ENCODE measurements at regions not wholly inside any gene's neighbourhood (a gene's known extent, or its start where the extent isn't known, plus 50 kb on each side); places are given as distances from the start of the nearest gene placed in this dataset.

- no peak for DNase-seq (ENCODE audit: low spot score)
- in situ Hi-C loops (cut with MboI; ENCODE audit: low pct_unique_long_range_greater_than_20kb, low sequenced_read_pairs, unreplicated experiment), result no loop called here
- TF ChIP-seq, protein P1, sequence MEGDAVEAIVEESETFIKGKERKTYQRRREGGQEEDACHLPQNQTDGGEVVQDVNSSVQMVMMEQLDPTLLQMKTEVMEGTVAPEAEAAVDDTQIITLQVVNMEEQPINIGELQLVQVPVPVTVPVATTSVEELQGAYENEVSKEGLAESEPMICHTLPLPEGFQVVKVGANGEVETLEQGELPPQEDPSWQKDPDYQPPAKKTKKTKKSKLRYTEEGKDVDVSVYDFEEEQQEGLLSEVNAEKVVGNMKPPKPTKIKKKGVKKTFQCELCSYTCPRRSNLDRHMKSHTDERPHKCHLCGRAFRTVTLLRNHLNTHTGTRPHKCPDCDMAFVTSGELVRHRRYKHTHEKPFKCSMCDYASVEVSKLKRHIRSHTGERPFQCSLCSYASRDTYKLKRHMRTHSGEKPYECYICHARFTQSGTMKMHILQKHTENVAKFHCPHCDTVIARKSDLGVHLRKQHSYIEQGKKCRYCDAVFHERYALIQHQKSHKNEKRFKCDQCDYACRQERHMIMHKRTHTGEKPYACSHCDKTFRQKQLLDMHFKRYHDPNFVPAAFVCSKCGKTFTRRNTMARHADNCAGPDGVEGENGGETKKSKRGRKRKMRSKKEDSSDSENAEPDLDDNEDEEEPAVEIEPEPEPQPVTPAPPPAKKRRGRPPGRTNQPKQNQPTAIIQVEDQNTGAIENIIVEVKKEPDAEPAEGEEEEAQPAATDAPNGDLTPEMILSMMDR (IDR thresholded peaks at IDR 0.05; ENCODE audit: extremely low read depth, insufficient read depth, missing control alignments), result no peak
Measured at GRCh38 chr14:84707830-84708229, 822.1 kb upstream of the FLRT2 start.

- DNase-seq (ENCODE audit: low spot score), result no peak
- in situ Hi-C loops (cut with MboI; ENCODE audit: low pct_unique_long_range_greater_than_20kb, low sequenced_read_pairs, unreplicated experiment), result no loop called here
- TF ChIP-seq, protein P1 (IDR thresholded peaks at IDR 0.05; ENCODE audit: extremely low read depth, insufficient read depth, missing control alignments), result no peak
Measured at GRCh38 chr14:84708865-84709264, 821.1 kb upstream of the FLRT2 start.

DNA sequence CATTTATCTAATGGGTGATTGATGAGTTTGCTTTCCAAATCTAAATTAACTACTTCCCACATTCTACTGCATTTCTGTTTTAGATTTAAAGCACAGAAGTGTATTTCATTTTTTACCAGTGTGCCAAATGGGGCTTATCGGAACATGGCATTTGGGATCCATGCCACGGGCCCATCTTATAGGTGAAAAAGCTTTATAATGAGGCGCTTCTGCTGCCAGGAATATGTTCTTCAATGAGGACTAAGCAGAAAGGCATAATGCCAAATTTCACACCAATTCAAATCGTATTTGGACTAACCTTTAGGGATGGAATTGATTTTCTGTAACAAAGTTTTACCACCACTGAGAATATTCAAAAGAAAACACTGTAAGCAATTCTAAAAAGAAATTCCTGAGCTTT is 803.5 kb upstream of the FLRT2 start:
- in situ Hi-C loops (cut with MboI; ENCODE audit: low pct_unique_long_range_greater_than_20kb, low sequenced_read_pairs, unreplicated experiment), result no loop called here
- DNase-seq (ENCODE audit: low spot score), result no peak
- TF ChIP-seq, protein P1 (IDR thresholded peaks at IDR 0.05; ENCODE audit: extremely low read depth, insufficient read depth, missing control alignments), result no peak

- DNase-seq (ENCODE audit: low spot score), result no peak
- TF ChIP-seq, protein P1 (IDR thresholded peaks at IDR 0.05; ENCODE audit: extremely low read depth, insufficient read depth, missing control alignments), result no peak
- in situ Hi-C loops (cut with MboI; ENCODE audit: low pct_unique_long_range_greater_than_20kb, low sequenced_read_pairs, unreplicated experiment), result no loop called here
Measured at GRCh38 chr14:84749191-84749955, 780.6 kb upstream of the FLRT2 start.

DNA sequence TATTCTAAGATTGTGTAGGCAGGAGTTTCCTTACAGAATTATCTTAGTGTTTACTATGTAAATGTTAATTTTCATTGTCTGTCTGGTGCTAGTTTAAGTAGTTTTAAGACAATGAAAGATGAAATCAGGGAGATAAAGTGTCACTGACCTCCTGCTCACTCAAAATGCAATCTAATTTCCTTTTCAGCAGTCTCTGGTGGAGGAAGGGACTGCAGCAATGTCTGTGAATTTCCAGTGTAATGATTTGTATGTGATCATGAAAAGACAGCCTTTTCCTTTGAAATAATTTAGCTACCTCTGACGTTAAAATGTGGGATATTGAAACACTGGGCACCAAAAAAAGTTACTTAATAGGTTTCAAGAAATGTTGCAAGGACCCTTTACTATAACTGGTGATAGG is 779.7 kb upstream of the FLRT2 start:
- no peak for DNase-seq (ENCODE audit: low spot score)
- TF ChIP-seq, protein P1 (IDR thresholded peaks at IDR 0.05; ENCODE audit: extremely low read depth, insufficient read depth, missing control alignments), result no peak
- in situ Hi-C loops (cut with MboI; ENCODE audit: low pct_unique_long_range_greater_than_20kb, low sequenced_read_pairs, unreplicated experiment), result no loop called here

DNA sequence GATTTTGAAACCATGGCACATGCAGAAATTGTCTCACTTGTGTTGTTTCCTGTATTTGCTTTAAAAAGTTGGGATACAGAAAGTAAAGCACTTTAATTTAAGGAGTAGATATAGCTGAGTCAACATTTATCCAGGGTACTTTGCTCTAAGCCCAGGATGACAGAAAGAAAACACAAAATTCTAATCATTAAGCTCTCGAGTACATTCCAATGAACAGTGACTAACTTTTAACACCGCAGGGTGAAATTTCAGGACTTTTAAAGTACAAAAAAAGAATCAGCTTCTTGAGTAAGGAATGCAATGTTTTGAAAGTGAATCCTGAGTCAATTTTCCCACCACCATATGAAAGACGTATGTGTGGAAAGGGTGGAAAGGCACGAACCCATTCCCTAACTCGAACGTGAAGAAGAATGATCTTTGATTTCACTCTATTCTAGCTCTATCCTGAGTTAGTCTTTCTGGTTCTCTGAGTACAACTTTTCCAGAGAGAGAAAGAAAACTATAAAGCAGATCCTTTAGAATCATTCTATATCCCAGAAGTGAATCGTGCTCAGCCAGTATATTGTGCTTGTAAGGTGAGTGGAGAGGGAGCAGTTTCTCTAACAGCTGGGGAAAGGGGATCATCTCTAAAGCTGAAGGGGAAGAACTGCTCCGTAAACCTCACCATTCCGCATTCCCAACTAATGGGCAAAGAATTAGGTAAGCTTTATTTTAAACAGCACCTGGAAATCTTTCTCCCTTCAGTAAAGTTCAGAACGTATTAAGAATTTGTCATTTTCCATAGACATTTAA is 779.0 kb upstream of the FLRT2 start:
- in situ Hi-C loops (cut with MboI; ENCODE audit: low pct_unique_long_range_greater_than_20kb, low sequenced_read_pairs, unreplicated experiment), result no loop called here

More for the DNA sequence above, 779.0 kb upstream of the FLRT2 start:
- TF ChIP-seq, protein P1 (IDR thresholded peaks at IDR 0.05; ENCODE audit: extremely low read depth, insufficient read depth, missing control alignments), result no peak
- no peak for DNase-seq (ENCODE audit: low spot score)
